Activated naive CD4-positive, alpha-beta T cell treated with anti-CD3 and anti-CD28 coated beads for 36 hours (primary cell): ENCODE measurements at regions not wholly inside any gene's neighbourhood (a gene's known extent, or its start where the extent isn't known, plus 50 kb on each side); places are given as distances from the start of the nearest gene placed in this dataset.
A peak's percentile ranks its signal among the peaks of the same experiment; 100 is the strongest.

Experiments
- CTCF ChIA-PET: fragments of 350-600 bp; sonication (Branson Sonifier 250); formaldehyde crosslinking; loops from one replicate; lab custom pipeline; 2021; ENCODE audit warnings: antibody characterized with exemption; lab: Charles Lee
- DNase-seq: peaks from one replicate; pipeline ENCODE4 v3.0.0-alpha.2; 2020
- H3K27ac Mint-ChIP-seq: one replicate; pipeline ENCODE4 v1.8.0; 2021; ENCODE audit warnings: mild to moderate bottlenecking, mixed read lengths
- H3K27me3 Mint-ChIP-seq: one replicate; pipeline ENCODE4 v1.8.0; 2021; ENCODE audit warnings: low read depth, mixed read lengths
- H3K36me3 Mint-ChIP-seq: one replicate; pipeline ENCODE4 v1.8.0; 2021; ENCODE audit warnings: low read depth, mixed read lengths
- H3K4me1 Mint-ChIP-seq: one replicate; pipeline ENCODE4 v1.8.0; 2021; ENCODE audit warnings: low read depth, mixed read lengths
- H3K4me3 Mint-ChIP-seq: one replicate; pipeline ENCODE4 v1.8.0; 2021; ENCODE audit warnings: mild to moderate bottlenecking, moderate library complexity, mixed read lengths
- H3K9me3 Mint-ChIP-seq: one replicate; pipeline ENCODE4 v1.8.0; 2021; ENCODE audit warnings: mixed read lengths
- intact Hi-C: fragments of 100-400 bp; cut with micrococcal nuclease; formaldehyde crosslinking; loops from one replicate; pipeline ENCODE4 v1.15.1; 2023

- Mint-ChIP-seq H3K4me1 (no peaks in the 10 kb centered on the region), H3K4me3 (no peak overlapping the region), H3K27ac (no peak overlapping the region), H3K36me3 (no peaks in the 10 kb centered on the region), H3K27me3 (no peaks in the 10 kb centered on the region), H3K9me3 (peaks cover 16% of the 10 kb centered on the region)
- intact Hi-C loops: no loop called here
- CTCF ChIA-PET: no interaction called here
- no peak for DNase-seq
Observed at GRCh38 chr15:27635916-27636315, 463.2 kb downstream of the OCA2 start.

GRCh38 chr15:27628486-27628885, 470.6 kb downstream of the OCA2 start:
- Mint-ChIP-seq H3K36me3 (peaks cover 1% of the 10 kb centered on the region), H3K27ac (no peak overlapping the region), H3K4me1 (no peaks in the 10 kb centered on the region), H3K4me3 (no peak overlapping the region), H3K27me3 (no peaks in the 10 kb centered on the region), H3K9me3 (peaks cover 25% of the 10 kb centered on the region)
- CTCF ChIA-PET: no interaction called here
- no peak for DNase-seq
- intact Hi-C loops: no loop called here

- intact Hi-C loops: no loop called here
- CTCF ChIA-PET: no interaction called here
Observed at GRCh38 chr15:27627623-27628022, 471.5 kb downstream of the OCA2 start.

GRCh38 chr15:27623560-27624305, 475.4 kb downstream of the OCA2 start:
- H3K4me1 Mint-ChIP-seq: no peaks in the 10 kb centered on the region
- CTCF ChIA-PET: interaction anchor here (0.6 kb wide), 1 partner anchor 198 kb away, joined by 3 read pairs; no protein-coding TSS in a partner anchor
- intact Hi-C loops: no loop called here
- H3K4me3 Mint-ChIP-seq: no peak overlapping the region
- no peak for DNase-seq
- no peaks in the 10 kb centered on the region for H3K27me3 Mint-ChIP-seq
- H3K36me3 Mint-ChIP-seq: peaks cover 1% of the 10 kb centered on the region
- peaks cover 18% of the 10 kb centered on the region for H3K9me3 Mint-ChIP-seq
- H3K27ac Mint-ChIP-seq: no peak overlapping the region

More at GRCh38 chr15:27627623-27628022, 471.5 kb downstream of the OCA2 start:
- Mint-ChIP-seq H3K4me1 (no peaks in the 10 kb centered on the region), H3K27me3 (no peaks in the 10 kb centered on the region), H3K9me3 (peaks cover 25% of the 10 kb centered on the region), H3K36me3 (peaks cover 1% of the 10 kb centered on the region), H3K27ac (no peak overlapping the region), H3K4me3 (no peak overlapping the region)
- DNase-seq: no peak

DNA sequence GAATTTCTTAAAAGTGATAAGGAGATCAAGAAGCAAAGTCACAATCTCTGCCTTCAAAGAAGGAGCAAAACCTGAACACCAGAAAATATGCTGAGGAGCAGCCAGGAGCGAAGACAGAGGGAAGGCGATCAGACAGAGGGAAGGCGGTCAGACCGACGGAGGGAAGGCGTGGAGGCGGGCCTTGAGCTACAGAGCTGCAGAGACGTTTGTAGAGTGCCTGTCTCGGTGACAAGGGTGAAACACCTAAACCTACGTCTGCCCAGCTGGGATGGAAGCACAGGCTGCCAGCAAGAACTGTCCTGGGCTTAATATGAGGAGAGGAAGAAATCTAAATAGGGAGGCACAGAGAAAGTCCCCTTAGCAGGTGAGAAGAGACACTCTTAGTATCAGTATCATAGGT, 476.0 kb downstream of the OCA2 start:
- CTCF ChIA-PET: interaction anchor here (0.6 kb wide), 1 partner anchor 198 kb away, joined by 3 read pairs; no protein-coding TSS in a partner anchor
- no peak for DNase-seq
- intact Hi-C loops: no loop called here
- Mint-ChIP-seq H3K4me1 (no peaks in the 10 kb centered on the region), H3K4me3 (no peak overlapping the region), H3K36me3 (peaks cover 1% of the 10 kb centered on the region), H3K27ac (no peak overlapping the region), H3K9me3 (peaks cover 14% of the 10 kb centered on the region), H3K27me3 (no peaks in the 10 kb centered on the region)

DNA sequence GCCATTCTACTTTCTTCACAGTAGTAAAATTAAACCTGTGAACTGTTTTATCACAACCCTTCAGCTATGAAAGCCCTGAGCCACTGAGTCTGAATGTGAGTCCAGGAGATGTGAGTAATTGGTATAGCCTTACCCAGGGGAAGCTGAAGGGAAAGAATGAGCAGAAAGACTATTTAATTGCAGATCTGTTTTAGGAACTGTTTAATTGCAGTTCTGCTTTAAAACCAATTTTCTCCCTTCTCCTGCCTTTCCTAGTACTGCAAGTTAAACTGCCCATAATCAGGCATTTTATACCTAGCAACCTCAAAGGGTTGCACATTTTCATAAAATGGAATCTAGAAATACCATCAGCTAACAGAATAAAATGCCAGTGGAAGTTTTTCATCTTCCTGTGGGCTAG, 476.7 kb downstream of the OCA2 start:
- no peak overlapping the region for H3K4me3 Mint-ChIP-seq
- H3K9me3 Mint-ChIP-seq: peaks cover 7% of the 10 kb centered on the region
- no peaks in the 10 kb centered on the region for H3K4me1 Mint-ChIP-seq
- H3K36me3 Mint-ChIP-seq: no peaks in the 10 kb centered on the region
- H3K27me3 Mint-ChIP-seq: no peaks in the 10 kb centered on the region
- no peak for DNase-seq
- H3K27ac Mint-ChIP-seq: no peak overlapping the region
- CTCF ChIA-PET: no interaction called here
- intact Hi-C loops: no loop called here

GRCh38 chr15:27619204-27619603, 479.9 kb downstream of the OCA2 start:
- no peaks in the 10 kb centered on the region for H3K4me1 Mint-ChIP-seq
- CTCF ChIA-PET: no interaction called here
- H3K4me3 Mint-ChIP-seq: no peak overlapping the region
- intact Hi-C loops: no loop called here
- DNase-seq: no peak
- no peaks in the 10 kb centered on the region for H3K27me3 Mint-ChIP-seq
- H3K9me3 Mint-ChIP-seq: peaks cover 3% of the 10 kb centered on the region
- H3K36me3 Mint-ChIP-seq: no peaks in the 10 kb centered on the region
- H3K27ac Mint-ChIP-seq: peak overlapping the region; percentile 5

DNA sequence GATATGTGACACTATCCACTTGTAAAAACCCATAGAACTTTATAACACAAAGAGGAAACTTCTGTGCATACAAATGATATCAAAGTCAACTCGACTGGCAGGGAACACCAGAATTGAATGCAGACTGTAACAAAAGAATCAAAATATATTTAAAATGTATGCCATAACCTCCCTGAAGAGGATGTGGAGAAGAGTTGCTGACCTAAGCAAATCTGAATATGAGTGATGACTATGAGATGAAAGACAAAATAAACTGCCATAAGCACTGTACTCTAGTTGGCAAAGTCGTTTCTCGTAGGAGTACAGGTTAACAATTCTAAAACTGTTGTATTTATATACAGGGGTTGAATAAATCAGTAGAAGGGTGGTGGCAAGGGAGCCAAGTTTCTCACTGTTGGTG, 482.1 kb downstream of the OCA2 start:
- CTCF ChIA-PET: no interaction called here
- intact Hi-C loops: no loop called here
- no peaks in the 10 kb centered on the region for H3K4me1 Mint-ChIP-seq
- peaks cover 1% of the 10 kb centered on the region for H3K9me3 Mint-ChIP-seq
- DNase-seq: no peak
- H3K27ac Mint-ChIP-seq: no peak overlapping the region
- H3K4me3 Mint-ChIP-seq: no peak overlapping the region
- H3K36me3 Mint-ChIP-seq: no peaks in the 10 kb centered on the region
- no peaks in the 10 kb centered on the region for H3K27me3 Mint-ChIP-seq

DNA sequence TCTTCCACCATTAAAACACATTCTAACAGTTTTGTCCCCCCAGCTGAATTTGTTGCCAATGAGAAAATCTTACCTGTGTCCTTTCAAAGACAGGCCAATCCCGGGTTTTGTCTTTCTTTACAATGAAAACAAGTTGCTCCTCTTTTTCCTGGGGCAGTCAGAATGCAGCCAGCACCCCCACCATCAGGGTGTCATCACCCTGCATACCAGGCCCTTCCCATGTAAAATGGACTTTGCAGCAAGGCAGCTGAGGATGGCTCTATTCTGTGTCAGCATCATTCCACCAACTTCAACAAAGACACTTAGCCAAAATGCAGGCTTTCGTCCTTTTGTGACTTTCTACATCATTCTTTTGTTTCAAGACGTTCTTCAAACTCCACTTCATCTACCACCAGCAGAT, 490.9 kb downstream of the OCA2 start:
- H3K4me1 Mint-ChIP-seq: no peaks in the 10 kb centered on the region
- CTCF ChIA-PET: no interaction called here
- intact Hi-C loops: no loop called here
- H3K9me3 Mint-ChIP-seq: peaks cover 4% of the 10 kb centered on the region
- H3K4me3 Mint-ChIP-seq: no peak overlapping the region
- no peak overlapping the region for H3K27ac Mint-ChIP-seq
- no peaks in the 10 kb centered on the region for H3K36me3 Mint-ChIP-seq
- H3K27me3 Mint-ChIP-seq: no peaks in the 10 kb centered on the region
- no peak for DNase-seq

- DNase-seq: no peak
- intact Hi-C loops: no loop called here
- no peak overlapping the region for H3K4me3 Mint-ChIP-seq
- H3K4me1 Mint-ChIP-seq: no peaks in the 10 kb centered on the region
- peaks cover 6% of the 10 kb centered on the region for H3K9me3 Mint-ChIP-seq
- H3K27me3 Mint-ChIP-seq: no peaks in the 10 kb centered on the region
- H3K36me3 Mint-ChIP-seq: no peaks in the 10 kb centered on the region
- CTCF ChIA-PET: no interaction called here
- H3K27ac Mint-ChIP-seq: no peak overlapping the region
Observed at GRCh38 chr15:27601239-27601960, 497.7 kb downstream of the OCA2 start.

DNA sequence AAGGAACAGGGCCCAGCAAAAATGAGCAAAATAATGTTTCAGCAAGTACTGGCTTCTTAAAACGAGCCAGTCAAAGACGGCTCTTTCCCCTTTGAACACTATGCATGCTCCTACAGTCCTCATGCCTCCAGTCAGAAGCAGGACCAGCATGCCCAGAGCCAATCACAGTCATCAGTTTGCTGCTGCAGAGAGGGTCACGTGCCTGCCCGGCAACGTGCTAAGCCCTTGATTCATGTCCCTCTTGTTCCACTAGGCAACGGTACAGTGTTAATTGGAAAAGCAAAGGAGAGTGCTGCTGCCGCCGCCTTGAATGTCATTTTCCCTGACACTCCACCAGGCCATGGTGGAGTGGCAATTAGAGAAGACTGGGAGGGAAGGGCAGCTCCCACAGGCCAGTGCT, 500.1 kb downstream of the OCA2 start:
- intact Hi-C loops: no loop called here
- DNase-seq: no peak
- Mint-ChIP-seq H3K4me3 (no peak overlapping the region), H3K27me3 (no peaks in the 10 kb centered on the region), H3K9me3 (peaks cover 6% of the 10 kb centered on the region), H3K4me1 (no peaks in the 10 kb centered on the region), H3K36me3 (no peaks in the 10 kb centered on the region), H3K27ac (no peak overlapping the region)
- CTCF ChIA-PET: no interaction called here

DNA sequence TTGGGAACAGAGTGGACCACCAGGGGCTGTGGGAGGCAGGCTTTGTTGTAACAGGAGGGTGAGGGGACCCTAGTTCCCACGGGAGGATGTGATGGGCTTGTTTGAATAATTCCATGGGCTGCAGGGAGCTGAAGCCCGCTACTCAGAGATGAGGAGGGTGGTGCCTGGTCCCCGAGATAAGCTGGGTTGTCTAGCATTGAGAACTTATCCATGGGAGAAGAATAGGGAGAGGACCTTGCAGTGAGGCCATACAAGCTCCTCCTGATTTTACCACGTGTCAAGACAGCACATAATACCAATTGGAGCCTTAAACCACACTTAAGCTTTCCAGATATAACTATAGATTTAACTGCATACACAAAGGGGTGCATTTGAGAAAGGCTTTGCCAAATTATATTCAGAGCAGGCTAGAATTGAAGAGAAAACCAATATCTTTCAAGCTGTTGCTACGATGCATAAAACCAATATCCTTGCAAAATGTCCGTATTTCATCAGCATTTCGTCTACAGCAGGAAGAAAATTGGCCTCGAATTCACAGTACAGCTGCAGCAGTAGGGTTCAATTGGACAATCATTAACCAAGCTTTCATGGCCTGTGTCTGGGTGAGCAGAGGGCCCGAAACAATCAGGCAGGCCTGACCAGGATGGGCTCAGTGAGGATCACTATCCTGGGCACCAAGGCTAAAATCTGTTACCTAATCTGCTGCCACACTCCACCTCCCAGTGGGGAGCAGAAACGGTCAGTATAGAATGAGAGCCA, 500.7 kb downstream of the OCA2 start:
- no peak overlapping the region for H3K4me3 Mint-ChIP-seq
- H3K27me3 Mint-ChIP-seq: no peaks in the 10 kb centered on the region
- intact Hi-C loops: no loop called here
- H3K27ac Mint-ChIP-seq: no peak overlapping the region
- no peaks in the 10 kb centered on the region for H3K4me1 Mint-ChIP-seq
- CTCF ChIA-PET: no interaction called here
- peaks cover 6% of the 10 kb centered on the region for H3K9me3 Mint-ChIP-seq
- H3K36me3 Mint-ChIP-seq: no peaks in the 10 kb centered on the region
- DNase-seq: no peak
